Lower leg skin (tissue), 3 donors: ENCODE measurements at regions not wholly inside any gene's neighbourhood (a gene's known extent, or its start where the extent isn't known, plus 50 kb on each side); places are given as distances from the start of the nearest gene placed in this dataset.

Source experiments
- POLR2A ChIP-seq, 2 donors: fragments of 450-650 bp; IDR thresholded peaks; one replicate each; pipeline ENCODE4 v1.6.1; 2016 to 2017; ENCODE audit warnings: antibody characterized with exemption in 2 of 2, mild to moderate bottlenecking in 1 of 2, moderate library complexity in 1 of 2
- TF ChIP-seq, protein P1 (sequence below), 3 donors: fragments of 450-650 bp; IDR thresholded peaks; one replicate each; pipeline ENCODE4 v1.5.1; 2016; ENCODE audit warnings: antibody characterized with exemption in 3 of 3, mild to moderate bottlenecking in 3 of 3, moderate library complexity in 2 of 3

DNA sequence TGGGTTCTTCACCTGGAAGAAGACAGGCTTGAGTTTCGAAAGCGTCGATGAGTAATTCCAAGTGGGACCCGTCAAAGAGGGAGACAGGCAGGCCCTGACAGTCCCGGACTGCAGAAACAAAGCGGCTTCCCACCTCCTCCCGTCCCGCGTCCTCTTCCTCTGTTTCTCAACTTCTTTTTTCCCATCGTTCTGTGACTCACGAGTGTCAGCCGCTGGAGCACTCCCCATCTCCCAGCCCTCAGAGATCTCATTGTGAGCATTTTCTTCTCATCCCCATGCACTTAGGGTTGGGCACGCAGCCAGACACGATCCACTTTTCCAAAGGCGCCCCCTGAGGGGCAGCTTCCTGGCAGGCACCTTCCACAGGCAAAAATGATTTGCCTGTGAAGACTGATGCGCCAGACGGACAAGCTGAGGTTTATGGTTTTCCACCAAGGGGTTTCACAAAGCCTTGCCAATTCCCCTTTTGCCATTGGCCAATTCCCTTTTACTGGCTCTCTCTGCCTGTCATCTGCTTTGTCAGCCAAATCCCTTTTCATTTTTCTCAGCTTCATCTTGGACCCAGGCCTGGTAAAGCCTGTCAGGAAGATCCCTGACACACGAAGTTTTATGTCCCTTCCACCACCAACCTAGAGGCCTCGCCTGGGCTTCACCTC, 86.5 kb upstream of the ANKRD55 start:
- TF ChIP-seq, protein P1, sequence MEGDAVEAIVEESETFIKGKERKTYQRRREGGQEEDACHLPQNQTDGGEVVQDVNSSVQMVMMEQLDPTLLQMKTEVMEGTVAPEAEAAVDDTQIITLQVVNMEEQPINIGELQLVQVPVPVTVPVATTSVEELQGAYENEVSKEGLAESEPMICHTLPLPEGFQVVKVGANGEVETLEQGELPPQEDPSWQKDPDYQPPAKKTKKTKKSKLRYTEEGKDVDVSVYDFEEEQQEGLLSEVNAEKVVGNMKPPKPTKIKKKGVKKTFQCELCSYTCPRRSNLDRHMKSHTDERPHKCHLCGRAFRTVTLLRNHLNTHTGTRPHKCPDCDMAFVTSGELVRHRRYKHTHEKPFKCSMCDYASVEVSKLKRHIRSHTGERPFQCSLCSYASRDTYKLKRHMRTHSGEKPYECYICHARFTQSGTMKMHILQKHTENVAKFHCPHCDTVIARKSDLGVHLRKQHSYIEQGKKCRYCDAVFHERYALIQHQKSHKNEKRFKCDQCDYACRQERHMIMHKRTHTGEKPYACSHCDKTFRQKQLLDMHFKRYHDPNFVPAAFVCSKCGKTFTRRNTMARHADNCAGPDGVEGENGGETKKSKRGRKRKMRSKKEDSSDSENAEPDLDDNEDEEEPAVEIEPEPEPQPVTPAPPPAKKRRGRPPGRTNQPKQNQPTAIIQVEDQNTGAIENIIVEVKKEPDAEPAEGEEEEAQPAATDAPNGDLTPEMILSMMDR (IDR thresholded peaks at IDR 0.05) = no peak
- TF ChIP-seq POLR2A (IDR thresholded peaks at IDR 0.05) = no peak
